H1 (cell line): ENCODE measurements at regions not wholly inside any gene's neighbourhood (a gene's known extent, or its start where the extent isn't known, plus 50 kb on each side); places are given as distances from the start of the nearest gene placed in this dataset.
A peak's percentile ranks its signal among the peaks of the same experiment; 100 is the strongest.

Source experiments
- CEBPB ChIP-seq: IDR thresholded peaks from 2 replicates; pipeline ENCODE4 v1.6.1; 2012; ENCODE audit warnings: low read depth, low read length
- CREB1 ChIP-seq: IDR thresholded peaks from 2 replicates; pipeline ENCODE4 v1.6.1; 2012; ENCODE audit warnings: inconsistent platforms
- CTCF ChIP-seq, 3 experiments: IDR thresholded peaks; 1 replicate in 2 of 3; 2 replicates in 1 of 3; pipeline versions ENCODE4 v1.5.1 to v1.6.1; 2011; ENCODE audit warnings: low read length in 3 of 3, mild to moderate bottlenecking in 3 of 3, inconsistent platforms in 2 of 3, low read depth in 1 of 3, moderate library complexity in 1 of 3; ENCODE audit not compliant: insufficient read depth in 1 of 3; ENCODE audit errors: control extremely low read depth in 1 of 3
- MAFK ChIP-seq: IDR thresholded peaks from 2 replicates; pipeline ENCODE4 v1.6.1; 2012; ENCODE audit warnings: low read depth, mild to moderate bottlenecking, improper control_type of control experiment, low read length
- PHF8 ChIP-seq: fragments of 200-600 bp; sonication (generic); conservative IDR thresholded peaks from 2 replicates; pipeline ENCODE4 v1.7.1; 2012; ENCODE audit warnings: low read depth, mild to moderate bottlenecking, inconsistent platforms, low read length, moderate library complexity
- POLR2A ChIP-seq, 2 experiments: IDR thresholded peaks; 1 replicate in 1 of 2; 2 replicates in 1 of 2; pipeline ENCODE4 v1.6.1; 2011; ENCODE audit warnings: low read depth in 2 of 2, low read length in 2 of 2, mild to moderate bottlenecking in 2 of 2; ENCODE audit errors: control extremely low read depth in 1 of 2
- POLR2AphosphoS5 ChIP-seq: IDR thresholded peaks from 2 replicates; pipeline ENCODE4 v1.6.1; 2011; ENCODE audit warnings: low read depth, low read length
- RNF2 ChIP-seq: fragments of 200-900, 300-1000 bp; sonication (generic); IDR thresholded peaks from 2 replicates; pipeline ENCODE4 v1.7.1; 2016; ENCODE audit warnings: borderline replicate concordance, low read depth, mild to moderate bottlenecking, antibody characterized with exemption, low read length; ENCODE audit not compliant: poor library complexity, severe bottlenecking; ENCODE audit errors: missing control alignments
- YY1 ChIP-seq: IDR thresholded peaks from 2 replicates; pipeline ENCODE4 v1.6.1; 2011; ENCODE audit warnings: low read depth, mild to moderate bottlenecking, low read length

GRCh38 chr2:82307511-82307910 lies 2003.0 kb upstream of the LRRTM1 start:
- TF ChIP-seq YY1, result no peak
- TF ChIP-seq MAFK, result peak; percentile 61
- TF ChIP-seq CTCF (IDR thresholded peaks at IDR 0.05; ENCODE audit: control extremely low read depth in 1 of 3, insufficient read depth in 1 of 3, low read depth in 1 of 3, low read length in 3 of 3), result no peak
- TF ChIP-seq RNF2, result no peak
- no peak for TF ChIP-seq CREB1
- TF ChIP-seq POLR2AphosphoS5, result no peak
- TF ChIP-seq POLR2A (IDR thresholded peaks at IDR 0.05; ENCODE audit: control extremely low read depth in 1 of 2, low read depth in 2 of 2, low read length in 2 of 2), result no peak
- TF ChIP-seq PHF8, result no peak
- no peak for TF ChIP-seq CEBPB
